HTR-8/SVneo (cell line): ENCODE measurements at regions not wholly inside any gene's neighbourhood (a gene's known extent, or its start where the extent isn't known, plus 50 kb on each side); places are given as distances from the start of the nearest gene placed in this dataset.

ENCODE experiments used
- DNase-seq: peaks from one replicate; pipeline ENCODE4 v3.0.0; 2011; ENCODE audit warnings: low spot score, mixed read lengths; ENCODE audit not compliant: insufficient read length
- FAIRE-seq: peaks from 2 replicates; lab custom pipeline; 2011; peaks lifted over from hg19 to GRCh38; lab: Jason Lieb, UNC

DNA sequence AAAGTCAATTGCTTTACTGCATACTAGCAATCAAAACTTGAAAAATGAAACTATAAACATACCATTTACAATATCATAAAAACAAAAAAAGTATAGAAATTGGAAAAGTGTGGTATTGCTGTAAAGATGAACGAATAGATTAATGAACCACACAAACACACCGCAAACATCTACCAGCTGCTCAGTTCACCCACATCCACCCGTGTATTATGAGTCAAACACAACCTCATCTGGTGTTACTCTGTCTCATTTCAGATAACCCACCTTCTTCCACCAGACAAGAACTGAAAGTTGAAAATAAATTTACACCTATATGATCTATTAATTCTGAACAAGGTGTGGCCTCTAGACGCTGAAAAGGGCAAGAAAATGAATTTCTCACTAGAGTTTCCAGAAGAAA is 53.3 kb downstream of the BLID start:
- DNase-seq (no peak), FAIRE-seq (no peak)

DNA sequence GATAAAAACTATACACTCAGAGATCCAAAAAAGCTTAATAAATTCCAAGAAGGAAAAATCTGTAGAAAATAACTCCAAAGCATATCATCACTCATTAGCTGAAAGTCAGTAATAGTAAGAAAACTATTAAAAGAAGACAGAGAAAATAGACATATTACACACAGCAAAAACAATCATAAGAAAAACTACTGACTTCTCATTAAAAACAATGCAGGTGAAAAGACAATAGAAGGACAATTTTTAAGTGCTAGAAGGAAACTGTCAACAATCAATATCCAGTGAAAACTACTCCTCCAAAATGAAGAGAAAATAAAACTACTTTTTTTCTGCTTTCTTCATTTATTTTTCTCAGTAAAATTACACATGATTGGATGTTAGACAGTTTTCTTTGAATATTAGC is 56.5 kb downstream of the BLID start:
- no peak for FAIRE-seq
- DNase-seq = no peak

- FAIRE-seq = peak; percentile 36
These were observed 65.9 kb downstream of the BLID start for GRCh38 chr11:122050021-122050690.

GRCh38 chr11:122048401-122048800 is 67.6 kb downstream of the BLID start:
- FAIRE-seq (no peak), DNase-seq (no peak)

More at GRCh38 chr11:122050021-122050690, 65.9 kb downstream of the BLID start:
- DNase-seq = no peak

- FAIRE-seq = no peak
- DNase-seq = no peak
These were observed 69.2 kb downstream of the BLID start for GRCh38 chr11:122046846-122047245.

DNA sequence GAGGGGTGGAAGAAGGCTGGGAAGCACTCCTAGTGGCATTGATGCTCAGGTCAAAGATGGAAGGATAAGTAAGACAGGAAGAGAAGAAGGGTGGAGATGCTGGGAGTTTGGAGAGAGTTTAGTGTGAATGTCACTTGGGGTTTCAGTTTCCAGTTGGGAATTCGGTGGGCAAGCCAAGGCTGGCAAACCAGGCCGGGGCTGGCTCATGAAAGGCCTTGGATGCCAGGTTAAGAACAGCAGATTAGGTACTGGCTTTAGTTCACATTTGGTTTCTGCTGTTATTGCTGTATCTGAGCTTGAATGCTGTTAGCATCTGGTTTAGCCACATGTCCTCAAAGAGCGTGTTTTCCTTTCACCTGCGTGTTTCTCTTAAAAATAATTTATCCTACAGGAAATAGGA is 69.6 kb downstream of the BLID start:
- DNase-seq (no peak), FAIRE-seq (no peak)

DNA sequence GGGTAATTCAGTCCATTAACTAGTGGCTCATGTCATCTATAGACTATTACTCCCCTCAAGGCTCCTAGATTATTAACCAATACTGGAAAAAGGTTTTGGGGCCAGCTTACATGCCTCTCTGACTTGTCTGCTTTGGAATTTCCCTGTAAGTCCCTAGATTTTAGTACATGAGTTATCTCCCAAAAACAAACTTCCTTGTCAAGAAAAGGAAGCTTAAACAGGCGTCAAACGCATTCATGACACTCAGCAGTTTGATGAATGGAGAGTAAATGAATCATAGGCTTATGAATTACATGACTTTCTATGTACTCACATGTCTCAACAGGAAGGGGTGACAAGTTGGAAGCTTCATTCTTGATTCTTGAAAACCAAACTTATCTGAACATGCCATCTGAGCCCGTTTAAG is 70.8 kb downstream of the BLID start:
- FAIRE-seq (peak; percentile 70), DNase-seq (peak; percentile 59)

DNA sequence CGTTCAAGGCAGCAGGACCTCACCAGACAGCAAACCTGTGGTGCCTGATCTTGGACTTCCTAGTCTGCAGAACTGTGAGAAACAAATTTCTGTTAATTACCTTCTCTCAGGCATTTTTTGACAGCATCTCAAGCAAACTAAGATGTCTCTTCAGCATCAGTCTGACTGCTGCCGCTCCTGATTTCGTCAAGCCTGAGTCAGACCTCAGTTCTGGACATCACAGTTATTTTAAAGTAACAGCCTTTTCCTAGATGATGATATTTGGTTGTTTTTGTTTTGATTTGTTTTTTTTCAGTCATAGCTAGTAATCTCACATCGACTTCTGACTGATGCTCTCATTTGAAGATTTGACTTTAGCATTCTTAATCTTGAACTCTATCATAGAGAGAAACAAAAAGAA is 71.9 kb downstream of the BLID start:
- no peak for DNase-seq
- FAIRE-seq = peak; percentile 57

DNA sequence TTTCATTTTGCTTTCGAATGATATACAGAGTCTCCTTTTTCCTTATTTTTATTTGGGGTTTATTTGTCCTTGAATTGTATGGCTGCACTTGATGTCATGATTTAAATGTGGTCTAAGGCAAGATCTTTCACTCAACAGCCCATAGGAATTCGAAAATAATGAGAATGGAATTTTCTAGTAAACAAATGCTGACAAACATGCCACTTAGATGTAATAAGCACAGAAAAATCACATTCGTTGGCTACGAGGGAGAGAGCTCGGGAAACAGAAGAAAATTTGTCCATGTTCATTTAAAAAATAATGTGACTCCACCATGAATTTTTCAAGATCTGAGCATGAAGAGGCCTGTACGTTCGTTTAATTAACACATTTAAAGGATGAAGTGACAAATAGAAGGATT is 73.0 kb downstream of the BLID start:
- DNase-seq = no peak

DNA sequence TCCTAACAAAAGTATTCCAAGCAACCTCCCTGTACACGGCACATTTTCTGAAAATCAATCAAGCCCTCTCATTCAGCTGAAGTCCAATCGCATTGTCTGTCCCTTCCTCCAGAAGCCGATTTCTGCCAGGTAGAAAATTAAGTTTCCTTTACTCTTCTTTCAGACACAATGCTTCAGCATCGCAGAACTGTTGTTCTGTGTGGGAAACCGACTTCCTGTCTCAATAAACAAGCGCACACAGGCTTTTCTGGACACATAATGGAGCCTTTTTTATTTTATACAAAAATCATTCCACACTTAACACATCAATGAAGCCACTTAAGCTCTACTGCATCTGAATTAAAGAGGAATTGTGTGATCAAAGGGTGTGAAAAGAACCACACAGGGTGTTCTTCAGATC is 75.6 kb downstream of the BLID start:
- FAIRE-seq (no peak), DNase-seq (no peak)

More for the DNA sequence above, 73.0 kb downstream of the BLID start:
- FAIRE-seq = no peak

- peak; percentile 98 for FAIRE-seq
- DNase-seq = peak; percentile 58
These were observed 77.5 kb downstream of the BLID start for GRCh38 chr11:122038543-122038942.

- FAIRE-seq (no peak), DNase-seq (no peak)
These were observed 78.1 kb downstream of the BLID start for GRCh38 chr11:122037911-122038310.

DNA sequence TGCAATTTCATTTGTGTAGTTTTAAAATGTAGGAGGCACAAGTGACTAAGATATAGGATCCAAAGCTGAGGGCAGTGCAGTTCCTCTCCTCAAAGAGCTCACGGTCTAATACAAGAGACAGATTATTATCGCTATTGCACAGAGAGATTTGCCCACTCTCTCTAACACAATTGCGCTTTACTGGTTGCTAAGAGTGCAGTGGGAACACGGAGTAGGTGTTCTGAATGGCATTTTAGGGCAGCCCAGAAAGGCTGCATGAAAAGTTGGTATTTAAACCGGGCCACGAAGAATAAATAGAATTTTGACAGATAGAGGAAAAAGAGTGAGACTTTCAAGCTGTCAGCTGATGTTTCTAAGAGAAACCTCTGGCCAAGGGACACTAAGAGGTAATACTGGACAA is 79.5 kb downstream of the BLID start:
- no peak for FAIRE-seq
- no peak for DNase-seq

- no peak for FAIRE-seq
- DNase-seq = no peak
These were observed 80.0 kb downstream of the BLID start for GRCh38 chr11:122036018-122036417.

- FAIRE-seq (no peak), DNase-seq (no peak)
These were observed 82.4 kb downstream of the BLID start for GRCh38 chr11:122033631-122034030.

DNA sequence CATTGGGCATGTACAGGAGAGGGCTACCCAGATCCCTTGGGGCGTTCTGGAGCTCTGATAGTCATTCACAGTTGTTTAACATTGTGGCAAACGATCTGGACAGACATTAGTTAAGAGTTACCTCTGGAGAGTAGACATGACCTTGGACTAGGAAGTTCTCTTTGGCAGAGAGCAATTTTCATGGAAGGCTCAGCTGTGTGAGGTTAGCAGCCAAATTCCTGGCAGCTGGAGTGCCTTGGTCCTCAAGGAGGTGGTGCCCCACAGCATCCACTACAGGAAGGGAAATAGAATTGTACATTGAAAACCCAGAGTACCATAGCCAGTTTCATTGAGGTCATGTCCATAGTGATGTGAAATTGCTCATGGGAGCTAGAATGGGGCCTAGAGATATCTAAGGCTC is 82.8 kb downstream of the BLID start:
- DNase-seq (no peak), FAIRE-seq (no peak)

- no peak for DNase-seq
- no peak for FAIRE-seq
These were observed 83.7 kb downstream of the BLID start for GRCh38 chr11:122032317-122032716.

GRCh38 chr11:122031813-122032212 is 84.2 kb downstream of the BLID start:
- FAIRE-seq = no peak

GRCh38 chr11:122030286-122030685 is 85.7 kb downstream of the BLID start:
- DNase-seq (no peak), FAIRE-seq (no peak)

More at GRCh38 chr11:122031813-122032212, 84.2 kb downstream of the BLID start:
- DNase-seq = no peak

- FAIRE-seq = no peak
- DNase-seq = no peak
These were observed 87.5 kb downstream of the BLID start for GRCh38 chr11:122028545-122028944.

GRCh38 chr11:122028036-122028435 is 88.0 kb downstream of the BLID start:
- FAIRE-seq (no peak), DNase-seq (no peak)

DNA sequence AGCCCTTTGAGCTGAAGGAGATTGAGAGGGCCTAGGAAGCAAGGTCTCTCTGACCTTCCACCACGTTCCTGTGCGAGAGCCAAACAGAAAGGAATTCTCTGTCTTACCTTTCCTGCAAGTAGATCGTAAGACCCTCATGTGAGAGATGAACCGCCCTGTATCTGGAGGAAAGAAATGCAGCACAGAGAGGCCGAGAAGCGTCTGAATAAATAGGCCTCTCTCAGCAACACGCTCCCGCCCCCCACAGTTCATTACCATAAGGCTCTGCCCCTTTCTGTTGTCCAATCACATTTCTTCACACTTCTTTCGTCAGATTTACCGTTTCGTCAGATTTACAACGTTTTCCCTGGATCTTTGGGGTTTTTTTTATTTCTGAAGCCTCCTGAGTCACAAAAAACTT is 90.3 kb downstream of the BLID start:
- DNase-seq (no peak), FAIRE-seq (no peak)
